Spleen (tissue), 7 donors: ENCODE measurements at regions not wholly inside any gene's neighbourhood (a gene's known extent, or its start where the extent isn't known, plus 50 kb on each side); places are given as distances from the start of the nearest gene placed in this dataset.

Experiments used
- CTCF ChIP-seq, 11 experiments: fragments of 200-600 bp in 7 of 11; fragments of 450-650 bp in 4 of 11; sonication (generic) in 4 of 11; IDR thresholded peaks in 8 of 11; conservative IDR thresholded peaks in 3 of 11; 1 replicate in 7 of 11; 2 replicates in 4 of 11; pipeline versions ENCODE4 v1.4.0 to v1.8.0; 2016 to 2021; ENCODE audit warnings: antibody characterized with exemption in 11 of 11, inconsistent platforms in 4 of 11, mild to moderate bottlenecking in 1 of 11
- POLR2A ChIP-seq, 3 donors: fragments of 450-650 bp; IDR thresholded peaks; one replicate each; pipeline ENCODE4 v1.5.1; 2017; ENCODE audit warnings: antibody characterized with exemption in 3 of 3, mild to moderate bottlenecking in 1 of 3
- donor health status: DM: no; HTN: no; CAD: no; lungs with moderate emphysema.
- donor health status: DM: no; HTN: no; CAD: no.
- donor health status: DM: no; HTN: no; CAD: no.

DNA sequence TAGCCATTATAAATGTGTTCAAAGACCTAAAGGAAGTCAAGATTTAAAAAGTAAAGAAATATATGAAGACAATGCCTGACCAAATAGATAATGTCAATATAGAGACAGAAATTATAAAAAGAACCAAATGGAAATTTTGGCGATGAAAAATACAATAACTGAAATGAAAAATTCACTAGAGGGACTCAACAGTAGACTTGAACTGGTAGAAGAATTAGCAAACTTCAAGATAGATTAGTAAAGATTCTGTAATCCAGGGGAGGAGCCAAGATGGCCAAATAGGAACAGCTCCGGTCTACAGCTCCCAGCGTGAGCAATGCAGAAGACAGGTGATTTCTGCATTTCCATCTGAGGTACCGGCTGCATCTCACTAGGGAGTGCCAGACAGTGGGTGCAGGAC, 433.2 kb downstream of the HINT1 start:
- TF ChIP-seq POLR2A (IDR thresholded peaks at IDR 0.05): no peak
- TF ChIP-seq CTCF (IDR thresholded peaks at IDR 0.05 in 8 of 11, conservative IDR thresholded peaks at IDR 0.05 in 3 of 11): no peak
